Astrocyte (in vitro differentiated cells and primary cell): ENCODE measurements at regions not wholly inside any gene's neighbourhood (a gene's known extent, or its start where the extent isn't known, plus 50 kb on each side); places are given as distances from the start of the nearest gene placed in this dataset.

Experiments
- DNase-seq: peaks from one replicate; pipeline ENCODE4 v3.0.0-alpha.2; 2010; ENCODE audit warnings: low read depth
- FAIRE-seq: peaks from 2 replicates; lab custom pipeline; 2011; peaks lifted over from hg19 to GRCh38; lab: Jason Lieb, UNC
- H2AFZ ChIP-seq: 2 replicates; pipeline ENCODE4 v1.6.0; 2012; ENCODE audit warnings: low read depth, low read length, inconsistent platforms
- H3K27ac ChIP-seq: 2 replicates; pipeline ENCODE4 v1.5.1; 2011; ENCODE audit warnings: low read depth, low read length, inconsistent platforms
- H3K27me3 ChIP-seq: 2 replicates; pipeline ENCODE4 v1.6.0; 2011; ENCODE audit warnings: low read length, inconsistent platforms; ENCODE audit not compliant: insufficient read depth
- H3K36me3 ChIP-seq: 2 replicates; pipeline ENCODE4 v1.5.1; 2011; ENCODE audit warnings: low read length, inconsistent platforms; ENCODE audit not compliant: insufficient read depth
- H3K4me1 ChIP-seq: 2 replicates; pipeline ENCODE4 v1.5.1; 2011; ENCODE audit warnings: low read length, inconsistent platforms; ENCODE audit not compliant: insufficient read depth
- H3K4me2 ChIP-seq: 2 replicates; pipeline ENCODE4 v1.6.0; 2012; ENCODE audit warnings: low read length, inconsistent platforms
- H3K4me3 ChIP-seq: 2 replicates; pipeline ENCODE4 v1.5.1; 2011; ENCODE audit warnings: low read depth, mild to moderate bottlenecking, low read length, inconsistent platforms; ENCODE audit not compliant: insufficient read depth
- H3K79me2 ChIP-seq: 2 replicates; pipeline ENCODE4 v1.6.0; 2012; ENCODE audit warnings: mild to moderate bottlenecking, low read length, inconsistent platforms; ENCODE audit not compliant: insufficient read depth
- H3K9ac ChIP-seq: 2 replicates; pipeline ENCODE4 v1.6.0; 2012; ENCODE audit warnings: mild to moderate bottlenecking, low read length, inconsistent platforms
- H3K9me3 ChIP-seq: 2 replicates; pipeline ENCODE4 v1.5.1; 2012; ENCODE audit warnings: low read depth, mild to moderate bottlenecking, low read length, inconsistent platforms; ENCODE audit not compliant: insufficient read depth
- H4K20me1 ChIP-seq: 2 replicates; pipeline ENCODE4 v1.6.0; 2012; ENCODE audit warnings: low read length, inconsistent platforms; ENCODE audit not compliant: insufficient read depth
- H3K27ac Mint-ChIP-seq: one replicate; pipeline ENCODE4 v1.8.0; 2021; ENCODE audit warnings: mild to moderate bottlenecking, mixed read lengths; ENCODE audit not compliant: unreplicated experiment
- H3K27me3 Mint-ChIP-seq: one replicate; pipeline ENCODE4 v1.8.0; 2021; ENCODE audit warnings: low read depth, mixed read lengths; ENCODE audit not compliant: unreplicated experiment
- H3K36me3 Mint-ChIP-seq: one replicate; pipeline ENCODE4 v1.8.0; 2021; ENCODE audit warnings: low read depth, mixed read lengths; ENCODE audit not compliant: unreplicated experiment
- H3K4me1 Mint-ChIP-seq: one replicate; pipeline ENCODE4 v1.8.0; 2021; ENCODE audit warnings: low read depth, mixed read lengths; ENCODE audit not compliant: unreplicated experiment
- H3K4me3 Mint-ChIP-seq: one replicate; pipeline ENCODE4 v1.8.0; 2021; ENCODE audit warnings: mild to moderate bottlenecking, moderate library complexity, mixed read lengths; ENCODE audit not compliant: unreplicated experiment
- H3K9me3 Mint-ChIP-seq: one replicate; pipeline ENCODE4 v1.8.0; 2021; ENCODE audit warnings: mild to moderate bottlenecking, mixed read lengths; ENCODE audit not compliant: unreplicated experiment
- EZH2 ChIP-seq: IDR thresholded peaks from 2 replicates; pipeline ENCODE4 v1.6.1; 2012; ENCODE audit warnings: mild to moderate bottlenecking, low read length, inconsistent platforms; ENCODE audit not compliant: insufficient read depth
- TF ChIP-seq, protein P1 (sequence below): IDR thresholded peaks from 2 replicates; pipeline ENCODE4 v1.5.1; 2011; ENCODE audit warnings: low read depth, mild to moderate bottlenecking, inconsistent platforms, low read length, moderate library complexity; ENCODE audit not compliant: insufficient read depth

DNA sequence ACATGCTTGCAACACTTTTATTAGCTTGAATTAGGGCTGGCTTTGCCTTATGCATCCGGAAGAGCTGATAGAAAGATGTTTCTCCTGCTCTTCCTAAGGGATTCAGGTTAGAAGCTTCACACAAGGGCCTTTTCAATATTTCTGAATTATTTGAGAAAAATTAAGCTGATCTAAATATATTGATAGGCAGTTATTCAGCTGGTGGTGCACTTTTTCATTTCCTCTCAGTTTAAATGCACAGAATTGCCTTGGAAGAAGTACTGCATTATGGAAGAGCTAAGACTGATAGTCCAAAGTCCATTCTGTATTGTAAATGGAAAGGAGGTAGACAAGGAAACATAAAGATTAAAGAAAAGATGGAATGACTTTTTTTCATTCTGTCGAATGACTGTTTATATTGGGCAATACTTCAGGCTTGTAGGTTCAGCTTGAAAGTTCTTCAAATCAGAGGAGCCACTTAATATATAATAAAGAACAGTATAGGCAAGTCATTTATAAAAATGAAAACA lies 398.4 kb upstream of the B3GALT2 start:
- Mint-ChIP-seq H3K27ac (no peak overlapping the region), H3K4me1 (peaks cover 9% of the 10 kb centered on the region), H3K36me3 (no peaks in the 10 kb centered on the region), H3K4me3 (no peak overlapping the region), H3K9me3 (no peaks in the 10 kb centered on the region), H3K27me3 (no peaks in the 10 kb centered on the region)
- no peak overlapping the region for H3K4me2 ChIP-seq
- TF ChIP-seq, protein P1, sequence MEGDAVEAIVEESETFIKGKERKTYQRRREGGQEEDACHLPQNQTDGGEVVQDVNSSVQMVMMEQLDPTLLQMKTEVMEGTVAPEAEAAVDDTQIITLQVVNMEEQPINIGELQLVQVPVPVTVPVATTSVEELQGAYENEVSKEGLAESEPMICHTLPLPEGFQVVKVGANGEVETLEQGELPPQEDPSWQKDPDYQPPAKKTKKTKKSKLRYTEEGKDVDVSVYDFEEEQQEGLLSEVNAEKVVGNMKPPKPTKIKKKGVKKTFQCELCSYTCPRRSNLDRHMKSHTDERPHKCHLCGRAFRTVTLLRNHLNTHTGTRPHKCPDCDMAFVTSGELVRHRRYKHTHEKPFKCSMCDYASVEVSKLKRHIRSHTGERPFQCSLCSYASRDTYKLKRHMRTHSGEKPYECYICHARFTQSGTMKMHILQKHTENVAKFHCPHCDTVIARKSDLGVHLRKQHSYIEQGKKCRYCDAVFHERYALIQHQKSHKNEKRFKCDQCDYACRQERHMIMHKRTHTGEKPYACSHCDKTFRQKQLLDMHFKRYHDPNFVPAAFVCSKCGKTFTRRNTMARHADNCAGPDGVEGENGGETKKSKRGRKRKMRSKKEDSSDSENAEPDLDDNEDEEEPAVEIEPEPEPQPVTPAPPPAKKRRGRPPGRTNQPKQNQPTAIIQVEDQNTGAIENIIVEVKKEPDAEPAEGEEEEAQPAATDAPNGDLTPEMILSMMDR, result no peak
- no peak for TF ChIP-seq EZH2
- no peaks in the 10 kb centered on the region for H3K9me3 ChIP-seq
- H2AFZ ChIP-seq, result no peak overlapping the region
- H3K4me3 ChIP-seq, result no peak overlapping the region
- peaks cover 2% of the 10 kb centered on the region for H3K4me1 ChIP-seq
- no peaks in the 10 kb centered on the region for H3K36me3 ChIP-seq
- H3K27ac ChIP-seq, result no peak overlapping the region
- H3K9ac ChIP-seq, result no peak overlapping the region
- H4K20me1 ChIP-seq, result no peaks in the 10 kb centered on the region
- no peak for DNase-seq
- H3K79me2 ChIP-seq, result no peaks in the 10 kb centered on the region
- H3K27me3 ChIP-seq, result no peaks in the 10 kb centered on the region
- no peak for FAIRE-seq

DNA sequence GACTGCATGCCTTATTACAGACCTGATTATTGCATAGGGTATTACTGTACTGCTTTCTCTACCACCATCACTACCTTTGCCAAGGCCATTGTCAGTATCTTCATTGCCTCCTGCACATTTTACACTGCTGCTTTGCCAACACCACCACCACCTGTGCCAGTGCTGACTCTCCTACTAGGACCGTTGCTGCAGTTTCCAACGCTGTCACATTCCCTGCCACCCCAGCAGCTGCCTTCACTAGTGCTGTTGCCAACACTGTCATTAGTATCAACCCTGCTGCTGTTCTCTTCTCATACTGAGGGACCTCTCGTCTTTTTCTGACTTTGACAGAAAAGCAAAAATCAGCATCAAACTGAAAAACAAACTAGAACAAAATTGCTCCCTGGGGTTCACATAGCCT lies 394.9 kb upstream of the B3GALT2 start:
- Histone ChIP-seq H3K4me3 (no peak overlapping the region), H3K27ac (no peak overlapping the region), H4K20me1 (no peaks in the 10 kb centered on the region), H3K4me2 (no peak overlapping the region), H3K36me3 (no peaks in the 10 kb centered on the region), H3K9ac (no peak overlapping the region), H2AFZ (no peak overlapping the region), H3K27me3 (no peaks in the 10 kb centered on the region), H3K9me3 (no peaks in the 10 kb centered on the region), H3K79me2 (no peaks in the 10 kb centered on the region), H3K4me1 (no peaks in the 10 kb centered on the region)
- TF ChIP-seq, protein P1, result no peak
- TF ChIP-seq EZH2, result no peak
- Mint-ChIP-seq H3K4me1 (no peaks in the 10 kb centered on the region), H3K36me3 (no peaks in the 10 kb centered on the region), H3K27ac (no peak overlapping the region), H3K9me3 (no peaks in the 10 kb centered on the region), H3K4me3 (no peak overlapping the region), H3K27me3 (no peaks in the 10 kb centered on the region)
- DNase-seq (no peak), FAIRE-seq (no peak)

DNA sequence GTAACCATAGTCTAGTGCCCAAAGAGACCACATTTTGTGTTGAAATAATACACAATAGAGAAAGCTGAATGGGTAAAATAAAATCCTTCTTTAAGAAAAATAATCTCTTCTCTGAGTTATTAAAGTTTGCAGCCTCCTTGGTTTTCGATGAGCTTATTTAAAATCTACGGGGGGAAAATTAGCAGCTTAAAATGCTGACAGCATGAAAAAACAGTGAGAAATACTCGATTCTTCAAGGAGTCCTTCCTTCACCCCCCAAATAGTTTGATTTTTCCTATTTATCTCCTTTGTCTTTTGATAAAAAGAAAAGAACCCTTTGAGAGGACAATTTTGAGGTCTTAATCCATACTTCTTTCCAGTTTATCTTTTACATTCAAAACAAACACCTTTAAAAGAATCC lies 394.0 kb upstream of the B3GALT2 start:
- no peak for DNase-seq
- Histone ChIP-seq H3K4me2 (no peak overlapping the region), H4K20me1 (no peaks in the 10 kb centered on the region), H3K36me3 (no peaks in the 10 kb centered on the region), H3K27ac (no peak overlapping the region), H3K4me3 (no peak overlapping the region), H3K9me3 (no peaks in the 10 kb centered on the region), H3K9ac (no peak overlapping the region), H3K27me3 (no peaks in the 10 kb centered on the region), H2AFZ (no peak overlapping the region), H3K79me2 (no peaks in the 10 kb centered on the region), H3K4me1 (no peaks in the 10 kb centered on the region)
- Mint-ChIP-seq H3K36me3 (no peaks in the 10 kb centered on the region), H3K4me1 (no peaks in the 10 kb centered on the region), H3K27ac (no peak overlapping the region), H3K9me3 (no peaks in the 10 kb centered on the region), H3K4me3 (no peak overlapping the region), H3K27me3 (no peaks in the 10 kb centered on the region)
- FAIRE-seq, result no peak
- TF ChIP-seq EZH2, result no peak
- TF ChIP-seq, protein P1, result no peak
